ENCODE measurements at regions not wholly inside any gene's neighbourhood (a gene's known extent, or its start where the extent isn't known, plus 50 kb on each side); places are given as distances from the start of the nearest gene placed in this dataset.
"Not testable (repeated sequence)": the region's sequence is repeated elsewhere in the genome, so short reads cannot be mapped to it uniquely, and the experiment has no call there.

GRCh38 chr4:77493829-77494551 is 111.6 kb upstream of the CXCL13 start:
- H3K9me3 ChIP-seq (replicated peaks; ENCODE audit: low read length): no peaks in the 10 kb centered on the region
- H3K4me2 ChIP-seq (ENCODE audit: low read length): no peak overlapping the region
- no peaks in the 10 kb centered on the region for H3K27me3 ChIP-seq (ENCODE audit: control insufficient read depth, insufficient read depth, low read length)
- H3K4me1 ChIP-seq (ENCODE audit: control insufficient read depth, insufficient read depth, low read length): no peaks in the 10 kb centered on the region
- no peak overlapping the region for H3K9ac ChIP-seq (ENCODE audit: low read depth, low read length)
- H3K36me3 ChIP-seq (ENCODE audit: insufficient read depth, low read length): no peaks in the 10 kb centered on the region
- H3K4me3 ChIP-seq (ENCODE audit: low read length): no peak overlapping the region

GRCh38 chr4:77496457-77496856 is 109.2 kb upstream of the CXCL13 start:
- peaks cover 6% of the 10 kb centered on the region for H3K4me1 ChIP-seq (ENCODE audit: control insufficient read depth, insufficient read depth, low read length)
- no peak overlapping the region for H3K4me3 ChIP-seq (ENCODE audit: low read length)
- no peaks in the 10 kb centered on the region for H3K27me3 ChIP-seq (ENCODE audit: control insufficient read depth, insufficient read depth, low read length)
- no peaks in the 10 kb centered on the region for H3K36me3 ChIP-seq (ENCODE audit: insufficient read depth, low read length)
- no peaks in the 10 kb centered on the region for H3K9me3 ChIP-seq (replicated peaks; ENCODE audit: low read length)
- H3K9ac ChIP-seq (ENCODE audit: low read depth, low read length): no peak overlapping the region
- H3K4me2 ChIP-seq (ENCODE audit: low read length): no peak overlapping the region

- Histone ChIP-seq H3K4me2 (ENCODE audit: low read length) (no peak overlapping the region), H3K36me3 (ENCODE audit: insufficient read depth, low read length) (no peaks in the 10 kb centered on the region), H3K9ac (ENCODE audit: low read depth, low read length) (no peak overlapping the region), H3K9me3 (replicated peaks; ENCODE audit: low read length) (no peaks in the 10 kb centered on the region), H3K4me1 (ENCODE audit: control insufficient read depth, insufficient read depth, low read length) (peaks cover 9% of the 10 kb centered on the region), H3K4me3 (ENCODE audit: low read length) (no peak overlapping the region), H3K27me3 (ENCODE audit: control insufficient read depth, insufficient read depth, low read length) (no peaks in the 10 kb centered on the region)
These were observed 104.8 kb upstream of the CXCL13 start for GRCh38 chr4:77500801-77501200.

GRCh38 chr4:77501240-77501639 is 104.4 kb upstream of the CXCL13 start:
- Histone ChIP-seq H3K4me1 (ENCODE audit: control insufficient read depth, insufficient read depth, low read length) (peaks cover 9% of the 10 kb centered on the region), H3K4me2 (ENCODE audit: low read length) (no peak overlapping the region), H3K4me3 (ENCODE audit: low read length) (no peak overlapping the region), H3K36me3 (ENCODE audit: insufficient read depth, low read length) (no peaks in the 10 kb centered on the region), H3K27me3 (ENCODE audit: control insufficient read depth, insufficient read depth, low read length) (no peaks in the 10 kb centered on the region), H3K9me3 (replicated peaks; ENCODE audit: low read length) (no peaks in the 10 kb centered on the region), H3K9ac (ENCODE audit: low read depth, low read length) (no peak overlapping the region)

- no peak overlapping the region for H3K9ac ChIP-seq (ENCODE audit: low read depth, low read length)
- H3K4me3 ChIP-seq (ENCODE audit: low read length): no peak overlapping the region
- peaks cover 9% of the 10 kb centered on the region for H3K4me1 ChIP-seq (ENCODE audit: control insufficient read depth, insufficient read depth, low read length)
- H3K36me3 ChIP-seq (ENCODE audit: insufficient read depth, low read length): no peaks in the 10 kb centered on the region
- H3K9me3 ChIP-seq (replicated peaks; ENCODE audit: low read length): no peaks in the 10 kb centered on the region
- H3K4me2 ChIP-seq (ENCODE audit: low read length): no peak overlapping the region
- H3K27me3 ChIP-seq (ENCODE audit: control insufficient read depth, insufficient read depth, low read length): no peaks in the 10 kb centered on the region
These were observed 103.8 kb upstream of the CXCL13 start for GRCh38 chr4:77501851-77502250.

GRCh38 chr4:77504407-77504806 is 101.2 kb upstream of the CXCL13 start:
- Histone ChIP-seq H3K4me1 (ENCODE audit: control insufficient read depth, insufficient read depth, low read length) (peaks cover 9% of the 10 kb centered on the region), H3K27me3 (ENCODE audit: control insufficient read depth, insufficient read depth, low read length) (peaks cover 3% of the 10 kb centered on the region), H3K4me3 (ENCODE audit: low read length) (no peak overlapping the region), H3K9me3 (replicated peaks; ENCODE audit: low read length) (no peaks in the 10 kb centered on the region), H3K4me2 (ENCODE audit: low read length) (no peak overlapping the region), H3K36me3 (ENCODE audit: insufficient read depth, low read length) (no peaks in the 10 kb centered on the region), H3K9ac (ENCODE audit: low read depth, low read length) (no peak overlapping the region)

GRCh38 chr4:77505275-77505957 is 100.2 kb upstream of the CXCL13 start:
- Histone ChIP-seq H3K27me3 (ENCODE audit: control insufficient read depth, insufficient read depth, low read length) (peaks cover 11% of the 10 kb centered on the region), H3K4me3 (ENCODE audit: low read length) (no peak overlapping the region), H3K4me1 (ENCODE audit: control insufficient read depth, insufficient read depth, low read length) (peaks cover 9% of the 10 kb centered on the region), H3K36me3 (ENCODE audit: insufficient read depth, low read length) (no peaks in the 10 kb centered on the region), H3K9ac (ENCODE audit: low read depth, low read length) (no peak overlapping the region), H3K9me3 (replicated peaks; ENCODE audit: low read length) (no peaks in the 10 kb centered on the region), H3K4me2 (ENCODE audit: low read length) (no peak overlapping the region)

GRCh38 chr4:77505958-77506319 is 99.7 kb upstream of the CXCL13 start:
- Histone ChIP-seq H3K4me3 (ENCODE audit: low read length) (no peak overlapping the region), H3K4me1 (ENCODE audit: control insufficient read depth, insufficient read depth, low read length) (peaks cover 9% of the 10 kb centered on the region), H3K36me3 (ENCODE audit: insufficient read depth, low read length) (no peaks in the 10 kb centered on the region), H3K9ac (ENCODE audit: low read depth, low read length) (no peak overlapping the region), H3K4me2 (ENCODE audit: low read length) (no peak overlapping the region), H3K27me3 (ENCODE audit: control insufficient read depth, insufficient read depth, low read length) (peaks cover 12% of the 10 kb centered on the region), H3K9me3 (replicated peaks; ENCODE audit: low read length) (no peaks in the 10 kb centered on the region)

- Histone ChIP-seq H3K4me3 (ENCODE audit: low read length) (no peak overlapping the region), H3K36me3 (ENCODE audit: insufficient read depth, low read length) (no peaks in the 10 kb centered on the region), H3K9ac (ENCODE audit: low read depth, low read length) (no peak overlapping the region)
These were observed 95.3 kb upstream of the CXCL13 start for GRCh38 chr4:77510367-77510766.

GRCh38 chr4:77525538-77525937 is 80.1 kb upstream of the CXCL13 start:
- no peaks in the 10 kb centered on the region for H3K36me3 ChIP-seq (ENCODE audit: insufficient read depth, low read length)
- H3K9ac ChIP-seq (ENCODE audit: low read depth, low read length): no peak overlapping the region

More at GRCh38 chr4:77510367-77510766, 95.3 kb upstream of the CXCL13 start:
- no peaks in the 10 kb centered on the region for H3K4me1 ChIP-seq (ENCODE audit: control insufficient read depth, insufficient read depth, low read length)
- H3K4me2 ChIP-seq (ENCODE audit: low read length): no peak overlapping the region
- peaks cover 17% of the 10 kb centered on the region for H3K27me3 ChIP-seq (ENCODE audit: control insufficient read depth, insufficient read depth, low read length)
- H3K9me3 ChIP-seq (replicated peaks; ENCODE audit: low read length): no peaks in the 10 kb centered on the region

GRCh38 chr4:77527900-77528299 is 77.7 kb upstream of the CXCL13 start:
- H3K27me3 ChIP-seq (ENCODE audit: control insufficient read depth, insufficient read depth, low read length); H3K4me3 ChIP-seq (ENCODE audit: low read length); H3K4me1 ChIP-seq (ENCODE audit: control insufficient read depth, insufficient read depth, low read length); H3K36me3 ChIP-seq (ENCODE audit: insufficient read depth, low read length); H3K9ac ChIP-seq (ENCODE audit: low read depth, low read length); H3K4me2 ChIP-seq (ENCODE audit: low read length); H3K9me3 ChIP-seq (replicated peaks; ENCODE audit: low read length): not testable (repeated sequence)

More at GRCh38 chr4:77525538-77525937, 80.1 kb upstream of the CXCL13 start:
- peaks cover 8% of the 10 kb centered on the region for H3K4me1 ChIP-seq (ENCODE audit: control insufficient read depth, insufficient read depth, low read length)
- no peak overlapping the region for H3K4me3 ChIP-seq (ENCODE audit: low read length)
- no peaks in the 10 kb centered on the region for H3K27me3 ChIP-seq (ENCODE audit: control insufficient read depth, insufficient read depth, low read length)
- no peaks in the 10 kb centered on the region for H3K9me3 ChIP-seq (replicated peaks; ENCODE audit: low read length)
- no peak overlapping the region for H3K4me2 ChIP-seq (ENCODE audit: low read length)

GRCh38 chr4:77538144-77538543 is 67.5 kb upstream of the CXCL13 start:
- Histone ChIP-seq H3K4me3 (ENCODE audit: low read length) (no peak overlapping the region), H3K27me3 (ENCODE audit: control insufficient read depth, insufficient read depth, low read length) (peaks cover 60% of the 10 kb centered on the region), H3K4me1 (ENCODE audit: control insufficient read depth, insufficient read depth, low read length) (peaks cover 14% of the 10 kb centered on the region), H3K9me3 (replicated peaks; ENCODE audit: low read length) (no peaks in the 10 kb centered on the region), H3K36me3 (ENCODE audit: insufficient read depth, low read length) (no peaks in the 10 kb centered on the region), H3K9ac (ENCODE audit: low read depth, low read length) (no peak overlapping the region), H3K4me2 (ENCODE audit: low read length) (peak overlapping the region; percentile 61)
